HG03457 (cell line): ENCODE measurements at regions not wholly inside any gene's neighbourhood (a gene's known extent, or its start where the extent isn't known, plus 50 kb on each side); places are given as distances from the start of the nearest gene placed in this dataset.
"Not testable (repeated sequence)": the region's sequence is repeated elsewhere in the genome, so short reads cannot be mapped to it uniquely, and the experiment has no call there.

Source experiments
- ATAC-seq: cut with Tn5 transposase; IDR thresholded peaks from one replicate; pipeline ENCODE4 v1.9.1; 2021; ENCODE audit warnings: moderate number of reproducible peaks; ENCODE audit not compliant: unreplicated experiment

GRCh38 chr20:40101560-40101959, 587.5 kb downstream of the MAFB start:
- no peak for ATAC-seq

DNA sequence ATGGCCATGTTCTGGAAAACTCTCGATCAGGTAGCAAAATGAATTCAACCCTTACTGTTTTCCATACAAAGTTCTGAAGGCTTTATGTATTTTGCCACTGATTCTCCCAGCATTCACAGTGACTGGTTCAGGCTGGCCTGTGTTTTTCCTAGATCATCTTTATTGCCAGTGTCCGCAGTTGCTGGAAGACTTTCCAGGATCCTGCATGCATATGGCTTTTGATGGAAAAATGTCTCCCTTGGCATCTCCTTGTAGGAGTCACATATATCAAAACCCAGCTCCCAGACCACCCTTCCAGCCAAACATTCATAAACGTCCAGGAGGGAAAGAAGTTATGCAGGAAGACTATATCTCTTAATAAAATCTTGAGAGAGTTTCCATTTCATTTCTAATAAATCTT, 588.8 kb downstream of the MAFB start:
- no peak for ATAC-seq

DNA sequence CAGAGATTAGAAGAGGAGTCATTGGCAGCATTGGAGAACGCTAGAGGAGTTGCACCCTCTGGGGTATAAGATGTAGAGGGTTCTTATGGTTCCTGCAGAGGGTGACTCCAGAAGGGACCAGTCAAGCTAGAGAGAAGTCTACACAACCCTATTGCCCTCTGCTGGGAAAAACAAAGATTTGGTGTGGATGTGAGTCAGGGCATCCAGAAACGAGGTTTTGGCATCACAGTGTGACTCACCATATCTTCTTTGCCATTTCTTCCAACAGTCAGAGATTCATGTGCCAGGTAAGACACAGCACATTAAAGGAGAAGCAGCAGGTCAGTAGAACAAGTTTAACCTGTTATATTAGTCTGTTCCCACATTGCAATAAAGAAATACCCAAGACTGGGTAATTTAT, 598.8 kb downstream of the MAFB start:
- no peak for ATAC-seq

DNA sequence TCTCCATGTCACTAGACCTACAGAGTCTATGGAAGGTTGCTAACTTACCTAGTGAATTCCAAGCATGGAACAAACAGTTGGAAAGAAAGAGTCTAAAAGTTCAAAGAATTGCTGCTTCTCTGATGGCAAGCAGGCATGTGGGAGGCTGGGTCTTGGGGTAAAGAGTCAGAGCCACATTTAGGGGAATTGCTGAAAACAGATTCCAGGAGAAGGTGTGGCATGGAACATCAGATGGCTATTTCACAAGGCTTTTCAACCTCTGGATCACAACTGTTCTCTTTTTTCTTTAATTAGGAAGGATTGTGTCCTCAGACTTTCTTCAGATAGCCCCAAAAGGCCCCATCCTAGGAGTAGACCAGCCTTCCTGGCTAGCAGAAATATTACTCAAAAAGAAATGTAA, 601.5 kb downstream of the MAFB start:
- no peak for ATAC-seq

GRCh38 chr20:40085513-40085912, 603.5 kb downstream of the MAFB start:
- ATAC-seq = no peak

DNA sequence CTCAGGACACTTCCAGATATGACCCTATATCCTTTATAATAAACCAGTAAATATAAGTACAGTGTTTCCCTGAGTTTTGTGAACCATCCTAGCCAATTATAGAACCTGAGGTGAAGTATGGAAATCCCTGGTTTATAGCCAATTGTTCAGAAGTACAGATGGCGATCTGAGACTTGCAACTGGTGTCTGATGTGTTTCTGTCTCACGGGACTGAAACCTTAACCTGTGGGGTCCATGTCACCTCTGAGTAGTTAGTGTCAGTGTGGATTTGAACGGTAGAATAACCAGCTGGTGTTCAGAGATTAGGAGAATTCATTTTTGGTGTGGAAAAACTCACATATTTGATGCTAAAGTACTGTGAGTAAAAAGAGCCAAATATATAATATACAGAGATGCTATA, 606.6 kb downstream of the MAFB start:
- ATAC-seq = no peak

DNA sequence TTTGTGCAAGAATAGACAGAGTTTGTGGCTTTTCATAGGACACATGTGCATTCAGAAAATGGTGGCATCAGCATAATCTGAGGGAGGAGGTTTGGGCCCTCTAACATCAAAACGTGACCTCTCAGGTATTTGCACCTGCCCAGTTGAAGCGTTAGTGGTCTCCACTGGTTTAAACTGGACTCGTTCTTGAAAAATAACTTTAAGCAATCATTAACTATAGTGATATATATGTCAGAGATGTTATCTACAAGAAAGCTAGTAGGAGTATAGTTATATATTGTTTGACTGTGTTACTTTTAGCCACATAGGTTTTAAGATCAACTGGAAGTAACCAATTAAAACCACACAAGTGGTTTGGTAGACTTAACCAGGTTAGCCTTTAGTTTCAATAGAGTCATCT, 607.4 kb downstream of the MAFB start:
- no peak for ATAC-seq

DNA sequence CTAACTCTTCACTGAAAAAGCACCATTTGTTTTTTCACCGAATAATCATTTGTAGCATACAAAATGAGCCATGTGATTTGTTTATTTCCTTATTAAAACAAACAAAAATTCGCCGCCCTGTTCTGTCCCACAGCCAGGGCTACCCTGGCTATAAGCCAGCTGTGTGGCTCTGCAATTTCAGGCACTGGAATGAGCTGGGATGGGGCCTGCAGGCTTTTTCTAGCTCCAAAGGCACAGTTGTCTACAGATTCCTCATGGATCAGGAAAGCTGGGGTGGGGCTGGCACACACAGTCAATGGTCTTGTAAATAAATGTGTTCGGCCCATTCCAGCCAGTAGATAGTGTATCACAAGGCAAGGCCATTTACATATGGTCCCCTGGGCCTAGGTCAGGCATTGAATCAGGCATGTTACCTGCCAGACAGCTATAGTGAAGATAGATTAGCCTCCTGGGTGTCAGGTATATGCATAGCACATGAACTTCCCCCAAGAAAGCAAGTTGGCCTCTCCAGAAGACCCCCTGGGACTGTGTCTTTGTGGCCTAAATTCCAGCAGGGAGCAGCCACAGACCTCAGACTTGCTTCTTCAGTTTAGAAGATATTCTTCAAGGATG, 608.9 kb downstream of the MAFB start:
- ATAC-seq = no peak

DNA sequence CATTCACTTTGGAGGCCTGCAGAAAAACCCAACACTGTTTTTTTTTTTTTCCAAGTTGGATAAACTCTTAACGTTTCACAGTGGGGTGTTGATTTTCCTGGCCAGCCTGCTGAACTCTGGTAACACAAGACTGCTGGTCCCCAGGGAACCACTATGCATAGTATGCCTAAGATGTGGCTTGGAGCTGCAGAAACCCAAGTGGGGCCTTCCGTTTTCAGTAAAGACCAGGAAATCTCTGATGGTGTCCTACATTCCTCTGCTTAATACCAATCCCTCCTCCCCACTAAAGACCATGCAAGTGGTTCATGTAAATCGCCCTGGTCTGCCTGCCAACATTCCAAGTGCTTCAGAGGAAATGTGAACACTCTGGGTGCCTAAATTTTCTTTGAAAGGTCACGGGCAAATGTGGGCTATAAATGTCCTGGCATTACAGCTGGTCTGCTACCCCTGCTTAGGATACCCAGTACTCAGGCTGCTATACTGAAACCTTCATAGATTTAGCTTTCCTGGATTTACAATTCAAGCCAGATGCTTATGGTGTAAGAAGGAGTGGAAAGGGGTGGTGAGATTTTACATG, 615.4 kb downstream of the MAFB start:
- no peak for ATAC-seq

GRCh38 chr20:40072907-40073306, 616.1 kb downstream of the MAFB start:
- no peak for ATAC-seq

DNA sequence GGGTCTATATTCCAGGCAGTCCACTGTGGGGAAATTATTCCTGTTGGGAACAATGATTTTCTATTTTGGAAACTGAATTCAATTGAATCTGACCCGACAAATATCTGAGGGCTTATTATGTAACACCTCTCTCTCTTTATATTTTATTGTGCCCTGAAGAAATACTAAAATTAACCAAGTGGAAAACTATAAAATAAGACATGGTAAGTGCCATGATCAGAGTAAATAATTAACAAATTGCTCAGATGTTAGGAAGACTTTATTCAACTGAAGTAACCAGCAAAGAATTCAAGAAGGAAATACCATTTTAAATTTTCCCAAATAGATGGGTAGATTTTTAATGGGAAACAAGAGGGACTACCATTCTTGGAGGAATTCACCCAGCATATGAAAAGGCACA, 632.9 kb downstream of the MAFB start:
- no peak for ATAC-seq

DNA sequence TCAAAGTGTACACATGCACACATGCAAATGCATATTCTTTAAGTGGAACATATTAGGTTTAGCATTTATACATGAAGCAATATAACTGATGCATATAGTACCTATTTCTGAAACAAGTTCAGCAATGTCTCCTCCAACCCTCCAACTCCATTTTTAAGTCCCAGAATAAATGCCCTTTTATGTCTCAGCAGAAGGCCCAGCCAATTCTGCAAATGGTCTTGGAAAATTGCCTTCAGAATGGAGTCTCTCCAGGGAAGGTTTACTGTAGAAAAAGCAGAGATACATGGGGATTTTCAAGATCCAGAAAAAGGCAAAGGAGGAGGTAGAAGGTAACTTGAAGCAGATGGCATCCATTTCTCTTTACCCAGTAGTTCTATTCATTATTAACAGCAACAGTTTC, 633.3 kb downstream of the MAFB start:
- ATAC-seq = no peak

DNA sequence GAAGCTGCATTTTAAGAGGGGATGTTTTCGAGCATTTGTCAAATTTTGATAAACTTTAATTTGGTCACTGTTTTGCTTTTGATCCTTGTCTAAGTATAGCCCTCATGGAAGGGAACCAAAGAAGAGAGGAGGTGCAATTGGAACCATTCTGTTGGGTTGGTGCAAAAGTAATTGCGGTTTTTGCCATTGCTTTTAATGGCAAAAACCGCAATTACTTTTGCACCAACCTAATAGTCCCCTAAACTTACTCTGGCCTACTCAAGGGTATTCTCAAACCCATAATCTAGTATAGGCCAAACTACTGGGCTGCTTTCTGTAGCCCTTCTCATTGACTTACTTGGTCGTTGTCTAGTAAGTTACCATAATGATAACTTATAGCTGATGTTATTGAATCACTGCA, 634.7 kb downstream of the MAFB start:
- no peak for ATAC-seq

DNA sequence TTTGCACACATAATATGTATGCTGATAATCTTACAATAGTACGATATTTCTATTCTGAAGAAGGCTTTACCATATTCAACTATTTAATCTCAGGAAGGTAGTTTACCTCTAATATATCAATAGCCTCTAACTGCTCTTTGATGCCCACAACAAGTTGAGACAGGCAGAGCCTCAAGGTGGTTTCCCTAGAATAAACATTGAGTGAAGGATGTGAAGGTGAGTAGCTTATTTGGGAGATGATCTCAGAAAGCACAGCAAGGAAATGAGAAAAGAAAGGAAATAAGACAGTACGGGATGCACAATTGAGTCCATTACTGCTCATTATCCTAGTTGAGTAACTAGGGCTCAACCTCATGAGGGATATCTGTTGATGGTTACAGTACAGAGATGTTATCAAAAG, 638.4 kb downstream of the MAFB start:
- no peak for ATAC-seq

DNA sequence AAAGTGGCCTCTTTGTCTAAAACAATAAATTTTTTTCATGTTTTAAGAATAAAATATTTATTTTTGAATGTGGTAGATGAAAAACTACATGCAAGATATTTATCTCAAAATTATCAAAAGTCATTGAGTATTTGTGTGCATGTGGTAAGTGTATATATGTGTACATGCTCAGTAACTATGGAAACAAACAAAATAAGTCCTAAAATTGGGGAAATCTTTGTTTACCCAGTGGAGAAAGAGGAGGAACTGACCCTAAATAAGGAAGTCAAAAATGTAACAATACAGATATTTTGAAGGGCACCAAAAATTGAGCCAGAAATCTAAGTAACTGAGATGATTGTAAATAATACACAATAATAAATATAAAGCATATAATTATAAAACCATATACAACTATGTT, 639.2 kb downstream of the MAFB start:
- no peak for ATAC-seq

DNA sequence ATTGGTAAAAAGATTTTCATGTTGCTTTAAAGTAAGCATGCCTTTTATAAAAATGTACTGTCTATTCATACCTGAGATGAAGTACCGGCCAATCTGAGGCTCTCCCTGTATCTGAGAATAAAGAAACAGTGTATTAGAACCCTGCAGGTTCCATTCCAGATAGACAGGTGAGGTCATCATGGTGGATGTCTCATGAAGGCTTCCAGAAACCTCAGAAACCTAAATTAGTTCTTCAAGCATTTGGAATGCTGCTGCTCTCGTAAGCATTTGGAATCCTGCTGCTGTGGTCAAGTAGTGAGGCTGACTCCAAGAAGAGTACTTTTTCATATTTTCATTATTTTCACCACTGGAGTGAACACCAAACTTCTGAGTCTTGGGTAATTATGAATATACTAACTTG, 642.3 kb downstream of the MAFB start:
- no peak for ATAC-seq

DNA sequence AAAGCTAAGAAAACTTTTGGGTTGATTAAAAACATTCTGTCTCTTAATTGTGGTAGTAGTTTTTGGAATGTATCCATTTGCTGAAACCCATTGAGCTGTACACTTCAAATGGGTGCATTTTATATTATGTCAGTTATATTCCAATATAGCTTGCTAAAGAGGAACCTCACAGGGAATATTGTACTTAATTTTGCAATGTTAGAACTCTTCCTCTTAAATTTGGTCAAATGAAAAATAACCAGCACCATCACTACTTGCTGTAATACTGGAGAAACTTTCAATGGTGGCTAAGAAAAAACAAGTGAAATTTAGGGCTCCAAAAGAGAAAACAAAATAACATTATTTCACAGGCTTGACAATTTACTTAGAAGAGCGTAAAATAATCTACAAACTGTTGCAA, 651.5 kb downstream of the MAFB start:
- ATAC-seq = no peak

GRCh38 chr20:40029589-40029988, 659.4 kb downstream of the MAFB start:
- no peak for ATAC-seq

- no peak for ATAC-seq
Observed at GRCh38 chr20:40019510-40019909, 669.5 kb downstream of the MAFB start.

DNA sequence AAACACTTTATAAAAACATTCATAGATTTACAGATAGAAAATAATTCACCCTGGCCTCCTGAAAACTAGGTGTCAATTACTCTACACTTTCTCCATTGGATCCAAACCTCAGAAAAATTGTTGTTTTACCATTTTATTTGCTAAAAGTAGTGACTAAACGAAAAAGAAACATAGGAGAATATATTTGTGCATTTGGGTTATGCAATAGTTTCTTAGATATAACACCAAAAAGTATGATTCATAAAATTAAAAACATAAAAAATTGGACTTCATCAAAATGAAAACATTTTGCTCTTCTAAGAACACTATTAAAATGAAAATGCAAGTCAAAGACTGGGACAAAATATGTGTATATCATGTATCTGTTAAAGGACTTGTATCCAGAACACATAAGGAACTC, 671.3 kb downstream of the MAFB start:
- no peak for ATAC-seq

GRCh38 chr20:40016890-40017289, 672.1 kb downstream of the MAFB start:
- ATAC-seq = no peak

- no peak for ATAC-seq
Observed at GRCh38 chr20:40016392-40016791, 672.6 kb downstream of the MAFB start.

DNA sequence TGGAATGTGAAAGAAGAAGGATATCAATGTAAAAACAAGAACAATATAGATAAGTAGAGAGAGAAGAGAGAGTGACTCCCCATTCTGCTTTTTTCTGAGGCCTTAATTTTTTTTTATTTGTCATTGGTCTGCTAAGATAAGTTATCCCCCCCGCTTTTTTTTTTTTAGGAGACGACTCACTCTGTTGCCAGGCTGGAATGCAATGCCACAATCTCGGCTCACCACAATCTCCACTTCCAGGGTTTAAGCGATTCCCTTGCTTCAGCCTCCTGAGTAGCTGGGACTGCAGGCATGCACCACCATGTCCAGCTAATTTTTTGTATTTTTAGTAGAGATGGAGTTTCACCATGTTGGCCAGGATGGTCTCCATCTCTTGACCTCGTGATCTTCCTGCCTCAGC, 677.0 kb downstream of the MAFB start:
- not testable (repeated sequence) for ATAC-seq
